ENCODE measurements at regions not wholly inside any gene's neighbourhood (a gene's known extent, or its start where the extent isn't known, plus 50 kb on each side); places are given as distances from the start of the nearest gene placed in this dataset.

DNA sequence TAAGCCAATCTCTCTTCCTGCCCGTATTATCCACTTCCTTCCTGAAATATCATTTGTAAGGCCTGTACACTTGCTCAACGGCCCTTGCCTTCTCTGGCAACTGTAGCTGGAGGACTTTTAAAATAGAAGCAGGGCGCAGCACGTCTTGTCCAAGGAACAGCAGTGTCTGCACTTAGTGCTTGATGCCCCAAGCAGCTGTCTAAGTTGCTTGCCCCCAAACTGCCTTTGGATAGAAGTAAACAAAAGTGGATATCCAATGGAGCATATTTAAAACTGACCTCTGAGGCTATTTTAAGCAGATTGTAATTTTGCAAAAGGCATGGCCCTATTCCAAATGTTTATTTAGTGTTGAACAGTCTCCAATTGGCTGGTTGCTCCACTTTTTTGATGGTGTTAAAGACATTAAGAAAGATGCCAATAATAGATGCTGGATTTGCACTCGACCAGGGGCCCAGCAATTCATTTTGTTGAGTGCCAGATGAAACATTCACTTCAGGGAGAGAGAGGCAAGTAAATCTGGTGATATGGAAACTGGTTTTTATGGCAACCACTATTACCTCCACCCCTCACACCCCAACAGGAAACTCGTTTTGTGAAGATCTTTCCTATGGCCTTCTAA lies 526.8 kb upstream of the TBL1XR1 start:
- Histone ChIP-seq H3K27ac (ENCODE audit: insufficient read depth, low read depth, low read length) (no peak overlapping the region), H3K9me1 (replicated peaks; ENCODE audit: control insufficient read depth, extremely low read depth, insufficient read depth, low read length) (no peaks in the 10 kb centered on the region), H3K9me3 (replicated peaks; ENCODE audit: control insufficient read depth, insufficient read depth, low read length) (no peaks in the 10 kb centered on the region), H3K27me3 (ENCODE audit: control insufficient read depth in 2 of 2, insufficient read depth in 2 of 2, low read length in 2 of 2) (no peaks in the 10 kb centered on the region), H3K36me3 (ENCODE audit: control insufficient read depth in 2 of 2, extremely low read depth in 1 of 2, insufficient read depth in 2 of 2, low read length in 2 of 2) (no peaks in the 10 kb centered on the region), H3K79me2 (ENCODE audit: control insufficient read depth, insufficient read depth, low read length) (no peaks in the 10 kb centered on the region), H3K4me1 (ENCODE audit: control insufficient read depth, extremely low read depth, insufficient read depth, low read length) (peaks cover 10% of the 10 kb centered on the region), H2AFZ (ENCODE audit: low read depth, low read length) (peak overlapping the region; percentile 51), H4K20me1 (replicated peaks; ENCODE audit: control insufficient read depth, extremely low read depth, insufficient read depth, low read length) (no peaks in the 10 kb centered on the region), H3K9ac (replicated peaks; ENCODE audit: extremely low read depth, insufficient read depth, low read length) (no peak overlapping the region), H3K4me3 (replicated peaks in 1 of 3; ENCODE audit: insufficient read depth in 1 of 3, low read depth in 1 of 3, low read length in 3 of 3) (no peak overlapping the region), H3K4me2 (ENCODE audit: insufficient read depth, low read length) (peak overlapping the region; percentile 42)
- no peak for FAIRE-seq
- dilution Hi-C loops (cut with MboI; ENCODE audit: extremely low pct_ligation_motif_present, low sequenced_read_pairs): no loop called here
- TF ChIP-seq GATA2 (IDR thresholded peaks at IDR 0.05; ENCODE audit: insufficient read depth, insufficient read length, low read depth, low read length) (peak; percentile 38), JUN (IDR thresholded peaks at IDR 0.05; ENCODE audit: borderline replicate concordance, insufficient read depth, insufficient read length, low read depth) (no peak)
- BruUV-seq (replicated peaks): no TSS peak
- peak; percentile 44 for DNase-seq (ENCODE audit: low read depth, low spot score)
- POLR2A ChIA-PET: no interaction called here
- intact Hi-C loops (cut with micrococcal nuclease): no loop called here
- CTCF ChIA-PET: interaction anchor here (1.0 kb wide), 1 partner anchor 109 kb away, joined by 3 read pairs; no protein-coding TSS in a partner anchor

DNA sequence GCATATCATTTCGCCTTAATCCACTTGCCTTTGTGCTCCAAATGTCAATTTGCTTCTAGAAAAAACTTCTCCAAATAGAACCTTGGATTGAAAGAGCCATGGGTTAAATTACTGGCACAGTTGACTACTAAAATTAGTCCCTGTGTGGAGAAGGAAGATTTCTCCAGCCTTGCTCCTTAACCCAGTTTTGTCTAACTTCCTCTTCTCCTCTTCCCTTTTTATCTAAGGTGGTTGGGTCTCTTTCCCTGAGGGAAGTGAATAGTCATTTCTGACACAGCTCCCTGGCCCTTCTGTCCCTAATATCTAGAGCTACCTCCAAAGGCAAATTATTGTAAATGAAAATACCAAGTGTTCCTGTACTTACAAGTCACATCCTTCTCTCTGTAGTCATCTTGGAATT lies 527.9 kb upstream of the TBL1XR1 start:
- no TSS peak for BruUV-seq (replicated peaks)
- ChIA-PET CTCF (no interaction called here), POLR2A (no interaction called here)
- no peak overlapping the region for H3K27ac ChIP-seq (ENCODE audit: insufficient read depth, low read depth, low read length)
- TF ChIP-seq, protein P1, sequence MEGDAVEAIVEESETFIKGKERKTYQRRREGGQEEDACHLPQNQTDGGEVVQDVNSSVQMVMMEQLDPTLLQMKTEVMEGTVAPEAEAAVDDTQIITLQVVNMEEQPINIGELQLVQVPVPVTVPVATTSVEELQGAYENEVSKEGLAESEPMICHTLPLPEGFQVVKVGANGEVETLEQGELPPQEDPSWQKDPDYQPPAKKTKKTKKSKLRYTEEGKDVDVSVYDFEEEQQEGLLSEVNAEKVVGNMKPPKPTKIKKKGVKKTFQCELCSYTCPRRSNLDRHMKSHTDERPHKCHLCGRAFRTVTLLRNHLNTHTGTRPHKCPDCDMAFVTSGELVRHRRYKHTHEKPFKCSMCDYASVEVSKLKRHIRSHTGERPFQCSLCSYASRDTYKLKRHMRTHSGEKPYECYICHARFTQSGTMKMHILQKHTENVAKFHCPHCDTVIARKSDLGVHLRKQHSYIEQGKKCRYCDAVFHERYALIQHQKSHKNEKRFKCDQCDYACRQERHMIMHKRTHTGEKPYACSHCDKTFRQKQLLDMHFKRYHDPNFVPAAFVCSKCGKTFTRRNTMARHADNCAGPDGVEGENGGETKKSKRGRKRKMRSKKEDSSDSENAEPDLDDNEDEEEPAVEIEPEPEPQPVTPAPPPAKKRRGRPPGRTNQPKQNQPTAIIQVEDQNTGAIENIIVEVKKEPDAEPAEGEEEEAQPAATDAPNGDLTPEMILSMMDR (IDR thresholded peaks at IDR 0.05; ENCODE audit: extremely low read depth in 1 of 2, insufficient read depth in 1 of 2, low read depth in 1 of 2, low read length in 2 of 2): no peak
- TF ChIP-seq MAX (IDR thresholded peaks at IDR 0.05; ENCODE audit: insufficient read depth, insufficient read length) (no peak), JUN (IDR thresholded peaks at IDR 0.05; ENCODE audit: borderline replicate concordance, insufficient read depth, insufficient read length, low read depth) (no peak), EZH2 (IDR thresholded peaks at IDR 0.05; ENCODE audit: borderline replicate concordance, low read depth, low read length, severe bottlenecking) (no peak), FOS (IDR thresholded peaks at IDR 0.05; ENCODE audit: borderline replicate concordance, insufficient read depth, low read length) (no peak), GATA2 (IDR thresholded peaks at IDR 0.05; ENCODE audit: insufficient read depth, insufficient read length, low read depth, low read length) (no peak), POLR2AphosphoS5 (IDR thresholded peaks at IDR 0.05; ENCODE audit: insufficient read depth, low read depth, low read length) (no peak), POLR2A (IDR thresholded peaks at IDR 0.05; ENCODE audit: low read depth, low read length) (no peak), MYC (IDR thresholded peaks at IDR 0.05; ENCODE audit: low read depth, low read length) (no peak)
- no peak overlapping the region for H3K4me2 ChIP-seq (ENCODE audit: insufficient read depth, low read length)
- no peaks in the 10 kb centered on the region for H3K9me1 ChIP-seq (replicated peaks; ENCODE audit: control insufficient read depth, extremely low read depth, insufficient read depth, low read length)
- no peaks in the 10 kb centered on the region for H3K36me3 ChIP-seq (ENCODE audit: control insufficient read depth in 2 of 2, extremely low read depth in 1 of 2, insufficient read depth in 2 of 2, low read length in 2 of 2)
- H3K27me3 ChIP-seq (ENCODE audit: control insufficient read depth in 2 of 2, insufficient read depth in 2 of 2, low read length in 2 of 2): no peaks in the 10 kb centered on the region
- no peak for DNase-seq (ENCODE audit: low read depth, low spot score)
- FAIRE-seq: no peak
- no peak overlapping the region for H2AFZ ChIP-seq (ENCODE audit: low read depth, low read length)
- no peak overlapping the region for H3K4me3 ChIP-seq (replicated peaks in 1 of 3; ENCODE audit: insufficient read depth in 1 of 3, low read depth in 1 of 3, low read length in 3 of 3)
- H3K9ac ChIP-seq (replicated peaks; ENCODE audit: extremely low read depth, insufficient read depth, low read length): no peak overlapping the region
- intact Hi-C loops (cut with micrococcal nuclease): no loop called here
- H4K20me1 ChIP-seq (replicated peaks; ENCODE audit: control insufficient read depth, extremely low read depth, insufficient read depth, low read length): no peaks in the 10 kb centered on the region
- H3K79me2 ChIP-seq (ENCODE audit: control insufficient read depth, insufficient read depth, low read length): no peaks in the 10 kb centered on the region
- dilution Hi-C loops (cut with MboI; ENCODE audit: extremely low pct_ligation_motif_present, low sequenced_read_pairs): no loop called here
- no peaks in the 10 kb centered on the region for H3K9me3 ChIP-seq (replicated peaks; ENCODE audit: control insufficient read depth, insufficient read depth, low read length)
- H3K4me1 ChIP-seq (ENCODE audit: control insufficient read depth, extremely low read depth, insufficient read depth, low read length): peaks cover 10% of the 10 kb centered on the region
